Left renal pelvis (tissue), 4 donors: ENCODE measurements at regions not wholly inside any gene's neighbourhood (a gene's known extent, or its start where the extent isn't known, plus 50 kb on each side); places are given as distances from the start of the nearest gene placed in this dataset.
"Not testable (repeated sequence)": the region's sequence is repeated elsewhere in the genome, so short reads cannot be mapped to it uniquely, and the experiment has no call there.

ENCODE experiments used
- DNase-seq, 4 donors: peaks; one replicate each; pipeline ENCODE4 v3.0.0-alpha.2; 2013; ENCODE audit warnings: low read depth in 4 of 4, low spot score in 3 of 4

GRCh38 chr22:22697377-22698117 lies 53.1 kb downstream of the GGTLC2 start:
- no peak for DNase-seq

GRCh38 chr22:22698263-22698750 lies 53.9 kb downstream of the GGTLC2 start:
- DNase-seq: no peak

- no peak for DNase-seq
Measured at GRCh38 chr22:22700631-22701030, 56.2 kb downstream of the GGTLC2 start.

DNA sequence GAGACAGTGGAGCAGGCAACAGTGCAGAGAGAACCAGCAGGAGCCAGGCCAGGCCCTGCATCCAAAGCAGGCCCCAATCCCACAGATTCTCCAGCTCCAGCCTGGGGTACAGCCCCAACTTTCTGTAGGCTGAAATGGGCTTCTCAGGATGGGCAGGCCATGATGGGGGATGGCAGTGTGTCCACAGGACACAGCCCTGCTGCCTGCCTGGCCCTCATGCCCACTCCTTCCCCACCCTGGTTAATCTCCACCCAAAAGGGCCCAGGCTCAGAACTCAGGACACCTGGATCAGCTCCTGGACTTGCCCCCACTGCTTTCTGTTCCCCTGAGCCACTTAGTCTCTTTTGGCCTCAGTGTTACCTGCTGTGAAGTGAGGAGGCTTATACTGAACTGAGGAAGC lies 57.1 kb downstream of the GGTLC2 start:
- DNase-seq: not testable (repeated sequence)

- no peak for DNase-seq
Measured at GRCh38 chr22:22702237-22703202, 58.1 kb downstream of the GGTLC2 start.

GRCh38 chr22:22703203-22703570 lies 58.8 kb downstream of the GGTLC2 start:
- no peak for DNase-seq

- no peak for DNase-seq
Measured at GRCh38 chr22:22703715-22704114, 59.3 kb downstream of the GGTLC2 start.

- no peak for DNase-seq
Measured at GRCh38 chr22:22704156-22704946, 59.9 kb downstream of the GGTLC2 start.

DNA sequence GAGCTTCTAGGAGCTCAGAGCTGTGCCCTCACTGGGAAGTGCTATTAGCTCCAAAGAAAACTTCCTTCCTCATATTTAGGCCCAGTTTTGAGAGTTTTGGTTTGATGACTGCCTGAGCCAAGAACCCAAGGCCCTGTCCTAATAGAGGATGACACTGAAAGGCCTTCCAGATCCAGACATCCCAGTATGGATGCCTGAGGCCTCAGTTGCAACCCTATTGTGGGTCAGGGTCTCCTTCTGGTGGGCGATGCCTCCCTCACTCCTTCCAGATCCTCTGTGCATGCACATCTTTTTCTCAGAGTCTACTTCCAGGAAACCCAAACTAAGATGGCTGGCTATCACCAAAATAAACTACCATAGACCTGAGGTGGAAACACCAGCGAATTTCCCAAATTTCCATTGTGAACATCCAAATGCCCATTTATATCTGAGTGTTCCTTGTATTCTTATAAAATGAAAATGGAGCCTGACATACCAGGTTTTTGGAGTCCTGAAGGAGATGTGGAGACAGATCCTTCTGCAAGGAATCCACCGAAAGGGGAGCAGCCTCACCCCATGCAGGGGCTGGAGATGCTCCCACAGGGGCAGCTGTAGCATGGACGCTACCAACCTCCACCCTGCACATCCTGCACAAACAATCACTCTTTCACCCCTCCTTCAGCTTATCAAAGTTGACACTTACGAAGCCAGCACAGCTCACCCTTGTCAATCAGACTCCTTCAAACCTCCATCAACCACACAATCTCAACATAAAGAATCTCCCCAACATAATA lies 61.1 kb downstream of the GGTLC2 start:
- no peak for DNase-seq

GRCh38 chr22:22706253-22706915 lies 62.0 kb downstream of the GGTLC2 start:
- DNase-seq: no peak

DNA sequence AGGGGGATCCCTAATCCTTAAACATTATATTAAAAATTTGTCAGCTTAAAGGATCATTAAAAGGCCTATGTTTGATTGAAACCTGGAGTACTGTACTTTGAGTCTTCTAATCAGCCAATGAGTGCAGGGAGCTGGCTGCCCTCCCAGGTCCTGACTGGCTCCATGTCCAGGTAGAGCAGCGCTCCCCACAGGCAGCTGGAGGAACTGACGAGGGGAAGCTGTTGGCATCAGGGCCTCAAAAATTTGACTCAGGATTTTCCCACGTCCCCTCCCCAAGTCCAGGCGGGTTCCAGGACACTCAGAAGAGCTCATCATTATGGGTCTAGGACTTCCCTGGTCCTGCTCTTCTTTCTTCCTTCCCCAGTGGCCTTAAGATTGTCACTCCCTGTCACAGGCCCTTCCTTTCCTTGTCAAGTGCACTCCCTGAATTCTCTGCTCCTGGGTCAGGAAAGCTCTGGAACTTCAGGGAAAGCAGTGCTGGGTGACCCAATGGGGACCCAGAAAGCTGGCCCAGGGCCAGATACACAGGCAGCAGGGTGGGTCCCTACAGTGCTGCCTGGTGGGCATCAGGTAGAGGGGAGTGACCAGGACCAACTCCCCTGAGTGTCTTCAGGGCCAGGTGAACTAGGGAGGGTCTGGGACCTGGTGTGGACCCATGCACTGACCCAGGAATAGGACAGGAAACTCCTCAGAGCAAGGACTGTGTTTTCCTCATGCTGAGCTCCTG lies 65.5 kb downstream of the GGTLC2 start:
- no peak for DNase-seq

- DNase-seq: no peak
Measured at GRCh38 chr22:22710719-22711531, 66.5 kb downstream of the GGTLC2 start.

DNA sequence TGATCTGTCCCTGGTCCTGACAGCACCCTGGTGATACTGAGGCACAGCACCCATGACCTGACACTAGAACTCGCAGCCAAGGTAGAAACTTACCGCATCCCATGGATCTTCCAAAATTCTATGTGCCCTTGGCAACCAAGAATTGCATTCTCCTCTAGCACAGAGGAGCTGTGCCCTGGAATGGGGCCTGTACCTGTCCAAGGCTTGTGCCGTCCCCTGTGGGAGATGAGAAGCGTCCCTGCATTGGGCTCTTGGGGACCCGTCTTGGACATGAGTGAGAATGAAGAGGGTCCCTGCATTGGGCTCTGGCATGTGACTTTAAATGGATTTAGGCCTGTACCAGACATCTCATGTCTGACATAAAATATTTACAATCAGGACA lies 67.1 kb downstream of the GGTLC2 start:
- no peak for DNase-seq

DNA sequence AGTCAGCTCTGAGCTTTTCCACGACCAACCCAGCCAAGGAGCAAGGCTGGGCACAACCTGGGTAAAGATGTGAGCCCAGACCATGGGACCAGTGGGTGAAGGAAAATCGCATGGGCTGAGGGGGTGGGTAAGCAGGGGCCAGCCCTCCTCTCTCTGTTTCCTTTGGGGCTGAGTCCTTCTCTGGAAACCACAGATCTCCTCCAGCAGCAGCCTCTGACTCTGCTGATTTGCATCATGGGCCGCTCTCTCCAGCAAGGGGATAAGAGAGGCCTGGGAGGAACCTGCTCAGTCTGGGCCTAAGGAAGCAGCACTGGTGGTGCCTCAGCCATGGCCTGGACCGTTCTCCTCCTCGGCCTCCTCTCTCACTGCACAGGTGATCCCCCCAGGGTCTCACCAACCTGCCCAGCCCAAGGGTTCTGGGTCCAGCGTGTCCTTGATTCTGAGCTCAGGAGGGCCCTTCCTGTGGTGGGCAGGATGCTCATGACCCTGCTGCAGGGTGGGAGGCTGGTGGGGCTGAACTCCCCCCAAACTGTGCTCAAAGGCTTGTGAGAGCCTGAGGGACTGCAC lies 67.8 kb downstream of the GGTLC2 start:
- DNase-seq: no peak

DNA sequence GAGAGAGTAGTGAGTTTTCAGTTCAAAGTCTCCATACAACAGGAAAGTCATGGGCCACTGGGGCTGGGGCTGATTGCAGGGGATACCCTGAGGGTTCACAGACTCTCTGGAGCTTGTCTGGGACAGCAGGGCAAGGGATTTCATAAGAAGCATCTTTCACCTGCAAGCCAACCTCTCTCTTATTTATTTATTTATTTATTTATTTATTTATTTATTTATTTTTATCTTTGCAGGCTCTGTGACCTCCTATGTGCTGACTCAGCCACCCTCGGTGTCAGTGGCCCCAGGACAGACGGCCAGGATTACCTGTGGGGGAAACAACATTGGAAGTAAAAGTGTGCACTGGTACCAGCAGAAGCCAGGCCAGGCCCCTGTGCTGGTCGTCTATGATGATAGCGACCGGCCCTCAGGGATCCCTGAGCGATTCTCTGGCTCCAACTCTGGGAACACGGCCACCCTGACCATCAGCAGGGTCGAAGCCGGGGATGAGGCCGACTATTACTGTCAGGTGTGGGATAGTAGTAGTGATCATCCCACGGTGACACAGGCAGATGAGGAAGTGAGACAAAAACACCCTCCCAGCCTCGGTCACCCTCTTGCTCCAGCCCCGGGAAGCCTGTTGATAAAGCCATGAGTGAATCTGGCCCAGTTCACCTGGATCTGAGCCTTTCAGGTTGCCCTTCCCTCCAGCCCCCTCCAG lies 68.4 kb downstream of the GGTLC2 start:
- DNase-seq: no peak

- DNase-seq: no peak
Measured at GRCh38 chr22:22713416-22713815, 69.0 kb downstream of the GGTLC2 start.
